Choroid plexus epithelial cell (primary cell): ENCODE measurements at regions not wholly inside any gene's neighbourhood (a gene's known extent, or its start where the extent isn't known, plus 50 kb on each side); places are given as distances from the start of the nearest gene placed in this dataset.

Source experiments
- DNase-seq: peaks from one replicate; pipeline ENCODE4 v3.0.0-alpha.2; 2010; ENCODE audit warnings: low read depth
- H3K4me3 ChIP-seq: 2 replicates; pipeline ENCODE4 v1.5.1; 2011; ENCODE audit warnings: low read depth, mild to moderate bottlenecking, control low read depth, low read length, moderate library complexity
- CTCF ChIP-seq: conservative IDR thresholded peaks from 2 replicates; pipeline ENCODE4 v1.5.1; 2011; ENCODE audit warnings: low read depth, mild to moderate bottlenecking, control low read depth, inconsistent platforms, low read length, moderate library complexity

GRCh38 chr3:166556955-166557354 lies 719.7 kb upstream of the BCHE start:
- no peak for TF ChIP-seq CTCF
- no peak overlapping the region for H3K4me3 ChIP-seq
- no peak for DNase-seq

- peak; percentile 2 for DNase-seq
- H3K4me3 ChIP-seq: no peak overlapping the region
- TF ChIP-seq CTCF: no peak
Observed at GRCh38 chr3:166554023-166554422, 716.8 kb upstream of the BCHE start.

- no peak overlapping the region for H3K4me3 ChIP-seq
- TF ChIP-seq CTCF: no peak
- no peak for DNase-seq
Observed at GRCh38 chr3:166533740-166534139, 696.5 kb upstream of the BCHE start.

- TF ChIP-seq CTCF: no peak
- no peak for DNase-seq
- no peak overlapping the region for H3K4me3 ChIP-seq
Observed at GRCh38 chr3:166531730-166532129, 694.5 kb upstream of the BCHE start.

GRCh38 chr3:166527325-166527724 lies 690.1 kb upstream of the BCHE start:
- H3K4me3 ChIP-seq: no peak overlapping the region
- DNase-seq: peak; percentile 0
- TF ChIP-seq CTCF: no peak

- TF ChIP-seq CTCF: no peak
- DNase-seq: no peak
- H3K4me3 ChIP-seq: no peak overlapping the region
Observed at GRCh38 chr3:166526881-166527280, 689.7 kb upstream of the BCHE start.

GRCh38 chr3:166522017-166522416 lies 684.8 kb upstream of the BCHE start:
- no peak for TF ChIP-seq CTCF

More at GRCh38 chr3:166522017-166522416, 684.8 kb upstream of the BCHE start:
- DNase-seq: no peak
- H3K4me3 ChIP-seq: no peak overlapping the region
